HepG2 (cell line): ENCODE measurements at regions not wholly inside any gene's neighbourhood (a gene's known extent, or its start where the extent isn't known, plus 50 kb on each side); places are given as distances from the start of the nearest gene placed in this dataset.

Experiments
- ATAC-seq: fragments of 200-7000 bp; cut with Tn5 transposase; 3 replicates; pipeline ENCODE4 v1.9.1; 2020; ENCODE audit warnings: mild to moderate bottlenecking, moderate library complexity
- BruUV-seq: library from RNA; stranded (reverse); fragments of 400-500 nt; replicated peaks from 2 replicates; lab custom pipeline; 2021; lab: Mats Ljungman, UMichigan
- CTCF ChIA-PET: fragments of 300-600 bp; formaldehyde crosslinking; extraction: SDS; loops from one replicate; lab custom pipeline; 2021; ENCODE audit warnings: low total read pairs, inconsistent platforms, low intra/inter-chr PET ratio; lab: Yijun Ruan, JAX
- POLR2A ChIA-PET: fragments of 350-600 bp; sonication (Branson Sonifier 250); formaldehyde crosslinking; loops from one replicate; lab custom pipeline; 2020; ENCODE audit warnings: antibody characterized with exemption, inconsistent platforms; lab: Yijun Ruan, JAX
- DNase-seq: peaks from one replicate; pipeline ENCODE4 v3.0.0-alpha.2; 2015; ENCODE audit warnings: low spot score
- FAIRE-seq: peaks from 3 replicates; lab custom pipeline; 2011; peaks lifted over from hg19 to GRCh38; lab: Jason Lieb, UNC
- H2AFZ ChIP-seq: one replicate; pipeline ENCODE4 v1.6.1; 2011; ENCODE audit warnings: low read length, inconsistent platforms
- H3K27ac ChIP-seq: fragments of 300-600 bp; 3 replicates; pipeline ENCODE4 v1.8.0; 2011; ENCODE audit warnings: mixed run types, mild to moderate bottlenecking, mixed read lengths, low read length, inconsistent platforms; ENCODE audit not compliant: insufficient read depth; ENCODE audit errors: extremely low read length
- H3K27me3 ChIP-seq, 2 experiments: fragments of 200-600 bp in 1 of 2; 2 replicates in 1 of 2; 3 replicates in 1 of 2; pipeline versions ENCODE4 v1.6.0 to v1.8.0; 2011; ENCODE audit warnings: low read length in 2 of 2, mild to moderate bottlenecking in 2 of 2, moderate library complexity in 2 of 2, inconsistent platforms in 1 of 2; ENCODE audit not compliant: insufficient read depth in 2 of 2, control insufficient read depth in 1 of 2
- H3K36me3 ChIP-seq, 2 experiments: fragments of 200-600 bp in 1 of 2; replicated peaks in 1 of 2; 2 replicates in 1 of 2; 3 replicates in 1 of 2; pipeline versions ENCODE4 v1.5.1 to v1.8.0; 2011; ENCODE audit warnings: low read length in 2 of 2, inconsistent platforms in 1 of 2; ENCODE audit not compliant: insufficient read depth in 2 of 2, control insufficient read depth in 1 of 2
- H3K4me1 ChIP-seq: 2 replicates; pipeline ENCODE4 v1.5.1; 2012; ENCODE audit warnings: low read length, inconsistent platforms; ENCODE audit not compliant: insufficient read depth
- H3K4me2 ChIP-seq: 2 replicates; pipeline ENCODE4 v1.6.0; 2011; ENCODE audit warnings: low read depth, low read length, inconsistent platforms
- H3K4me3 ChIP-seq, 3 experiments: fragments of 200-600 bp in 1 of 3; sonication (generic), shearing (Covaris generic) in 1 of 3; replicated peaks in 1 of 3; 2 replicates each; pipeline ENCODE4 v1.5.1; 2011 to 2016; ENCODE audit warnings: low read length in 3 of 3, inconsistent platforms in 2 of 3, low read depth in 2 of 3, mild to moderate bottlenecking in 2 of 3, control low read depth in 1 of 3, mixed read lengths in 1 of 3; ENCODE audit not compliant: insufficient read depth in 1 of 3
- H3K79me2 ChIP-seq: one replicate; pipeline ENCODE4 v1.6.1; 2011; ENCODE audit warnings: low read length, inconsistent platforms; ENCODE audit not compliant: insufficient read depth
- H3K9ac ChIP-seq: 2 replicates; pipeline ENCODE4 v1.6.0; 2011; ENCODE audit warnings: mild to moderate bottlenecking, low read depth, low read length, inconsistent platforms; ENCODE audit not compliant: insufficient read depth
- H3K9me3 ChIP-seq: 2 replicates; pipeline ENCODE4 v1.5.1; 2012; ENCODE audit warnings: mild to moderate bottlenecking, low read length
- H4K20me1 ChIP-seq: 2 replicates; pipeline ENCODE4 v1.6.0; 2011; ENCODE audit warnings: inconsistent platforms, mild to moderate bottlenecking, low read length, moderate library complexity; ENCODE audit not compliant: insufficient read depth
- E2F2 ChIP-seq: sonication (generic); formaldehyde crosslinking; IDR thresholded peaks from 2 replicates; pipeline ENCODE4 v1.4.0; 2020; ENCODE audit warnings: missing genetic modification reagents, borderline replicate concordance
- ETV6 ChIP-seq: sonication (generic); formaldehyde crosslinking; conservative IDR thresholded peaks from 2 replicates; pipeline ENCODE4 v1.4.0; 2020; ENCODE audit warnings: missing genetic modification reagents
- KDM6A ChIP-seq: IDR thresholded peaks from 2 replicates; pipeline ENCODE4 v1.6.1; 2016; ENCODE audit warnings: low read depth
- RFX5 ChIP-seq: IDR thresholded peaks from 2 replicates; pipeline ENCODE4 v1.6.1; 2011; ENCODE audit warnings: low read depth, low read length, improper control_type of control experiment
- SIN3B ChIP-seq: fragments of 150-350 bp; IDR thresholded peaks from 2 replicates; pipeline ENCODE4 v1.6.1; 2014; ENCODE audit warnings: low read length
- ZBTB20 ChIP-seq: sonication (generic); formaldehyde crosslinking; IDR thresholded peaks from 2 replicates; pipeline ENCODE4 v1.8.1; 2023; ENCODE audit warnings: missing genetic modification reagents, low read depth, mild to moderate bottlenecking, borderline replicate concordance
- ZNF331 ChIP-seq: sonication (generic); formaldehyde crosslinking; IDR thresholded peaks from 2 replicates; pipeline ENCODE4 v1.4.0; 2020; ENCODE audit warnings: missing genetic modification reagents
- ZNF350 ChIP-seq: sonication (generic); formaldehyde crosslinking; IDR thresholded peaks from 2 replicates; pipeline ENCODE4 v1.4.0; 2020; ENCODE audit warnings: mild to moderate bottlenecking, low read depth, missing genetic modification reagents, borderline replicate concordance
- ZNF510 ChIP-seq: sonication (generic); formaldehyde crosslinking; IDR thresholded peaks from 2 replicates; pipeline ENCODE4 v1.4.0; 2020; ENCODE audit warnings: low read depth, mild to moderate bottlenecking, missing genetic modification reagents
- ZNF615 ChIP-seq: sonication (generic); formaldehyde crosslinking; IDR thresholded peaks from 2 replicates; pipeline ENCODE4 v1.5.0; 2020; ENCODE audit warnings: mild to moderate bottlenecking, missing genetic modification reagents, borderline replicate concordance
- ZNF644 ChIP-seq: IDR thresholded peaks from 2 replicates; pipeline ENCODE4 v1.6.1; 2016; ENCODE audit warnings: low read depth
- ZNF816 ChIP-seq: sonication (generic); formaldehyde crosslinking; IDR thresholded peaks from 2 replicates; pipeline ENCODE4 v1.8.0; 2022; ENCODE audit warnings: missing genetic modification reagents, mild to moderate bottlenecking, borderline replicate concordance
- WGBS: methylation state at CpG from one replicate; pipeline ENCODE4 v1.1.6; 2017; ENCODE audit warnings: low lambda C conversion rate; 5-methylcytosine and 5-hydroxymethylcytosine counted together
- in situ Hi-C: cut with HindIII; loops from 2 replicates; pipeline ENCODE4 v1.10.0; 2017; ENCODE audit warnings: low pct_unique_long_range_greater_than_20kb; ENCODE audit not compliant: extremely low pct_ligation_motif_present
- intact Hi-C: fragments of 100-400 bp; cut with micrococcal nuclease; formaldehyde crosslinking; loops from one replicate; pipeline ENCODE4 v1.10.0; 2022; ENCODE audit not compliant: unreplicated experiment
- TF ChIP-seq, protein P1 (sequence below): sonication (generic); formaldehyde crosslinking; IDR thresholded peaks from 2 replicates; pipeline ENCODE4 v1.5.0; 2020; ENCODE audit warnings: mild to moderate bottlenecking, missing genetic modification reagents
- TF ChIP-seq, protein P2 (sequence below): sonication (generic); formaldehyde crosslinking; IDR thresholded peaks from 2 replicates; pipeline ENCODE4; 2020; ENCODE audit warnings: missing genetic modification reagents, mild to moderate bottlenecking, borderline replicate concordance

DNA sequence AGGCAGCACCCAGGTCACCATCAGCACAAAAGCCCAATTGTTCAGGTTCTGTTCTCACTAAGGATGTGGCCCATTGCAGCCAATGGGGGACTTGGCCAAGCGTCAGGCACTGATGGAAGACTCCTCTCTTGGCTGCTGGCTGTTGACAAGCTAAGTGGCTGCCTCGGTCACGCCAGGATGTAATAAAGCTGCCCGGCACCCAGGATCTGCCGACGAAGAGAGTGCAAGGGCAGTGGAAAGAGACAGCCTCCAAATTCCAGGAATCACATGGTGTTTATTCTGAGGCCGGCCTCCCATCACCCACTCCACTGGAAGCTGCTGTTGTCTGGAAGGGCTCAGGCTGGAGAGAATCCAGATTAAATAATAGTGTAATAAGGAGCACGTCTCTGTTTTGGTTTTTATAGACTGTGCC is 451.8 kb upstream of the TBX3 start (continued):
- TF ChIP-seq, protein P1, sequence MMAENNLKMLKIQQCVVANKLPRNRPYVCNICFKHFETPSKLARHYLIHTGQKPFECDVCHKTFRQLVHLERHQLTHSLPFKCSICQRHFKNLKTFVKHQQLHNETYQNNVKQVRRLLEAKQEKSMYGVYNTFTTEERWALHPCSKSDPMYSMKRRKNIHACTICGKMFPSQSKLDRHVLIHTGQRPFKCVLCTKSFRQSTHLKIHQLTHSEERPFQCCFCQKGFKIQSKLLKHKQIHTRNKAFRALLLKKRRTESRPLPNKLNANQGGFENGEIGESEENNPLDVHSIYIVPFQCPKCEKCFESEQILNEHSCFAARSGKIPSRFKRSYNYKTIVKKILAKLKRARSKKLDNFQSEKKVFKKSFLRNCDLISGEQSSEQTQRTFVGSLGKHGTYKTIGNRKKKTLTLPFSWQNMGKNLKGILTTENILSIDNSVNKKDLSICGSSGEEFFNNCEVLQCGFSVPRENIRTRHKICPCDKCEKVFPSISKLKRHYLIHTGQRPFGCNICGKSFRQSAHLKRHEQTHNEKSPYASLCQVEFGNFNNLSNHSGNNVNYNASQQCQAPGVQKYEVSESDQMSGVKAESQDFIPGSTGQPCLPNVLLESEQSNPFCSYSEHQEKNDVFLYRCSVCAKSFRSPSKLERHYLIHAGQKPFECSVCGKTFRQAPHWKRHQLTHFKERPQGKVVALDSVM: 0 out of 2 replicates have a peak, but pooled peaks have one; percentile 25
- TF ChIP-seq ZNF816 (CRISPR knock-in tag): no peak

GRCh38 chr12:115134298-115134697 is 450.3 kb upstream of the TBX3 start:
- ATAC-seq (no peak), FAIRE-seq (no peak)
- Histone ChIP-seq H3K4me2 (no peak overlapping the region), H3K79me2 (no peaks in the 10 kb centered on the region), H3K27me3 (no peaks in the 10 kb centered on the region; a peak in 1 of 5 replicates), H3K27ac (no peak overlapping the region), H4K20me1 (no peaks in the 10 kb centered on the region), H3K4me3 (no peak overlapping the region), H3K4me1 (peaks cover 5% of the 10 kb centered on the region), H3K9me3 (no peaks in the 10 kb centered on the region), H3K9ac (no peak overlapping the region), H3K36me3 (no peaks in the 10 kb centered on the region)
- ChIA-PET POLR2A (no interaction called here), CTCF (no interaction called here)
- intact Hi-C loops (no loop called here), in situ Hi-C loops (no loop called here)
- WGBS: 6% methylated on average over 1 of the region's 1 CpG
- no TSS peak for BruUV-seq
- TF ChIP-seq RFX5 (0 out of 2 replicates have a peak, but pooled peaks have one; percentile 12), ETV6 (CRISPR knock-in tag) (no peak), ZNF331 (CRISPR knock-in tag) (peak; percentile 97), ZNF510 (CRISPR knock-in tag) (no peak), E2F2 (CRISPR knock-in tag) (no peak), KDM6A (CRISPR knock-in tag) (no peak), ZNF644 (CRISPR knock-in tag) (no peak), ZNF615 (CRISPR knock-in tag) (no peak), ZBTB20 (CRISPR knock-in tag) (no peak), ZNF350 (no peak), SIN3B (no peak)
- TF ChIP-seq, protein P2, sequence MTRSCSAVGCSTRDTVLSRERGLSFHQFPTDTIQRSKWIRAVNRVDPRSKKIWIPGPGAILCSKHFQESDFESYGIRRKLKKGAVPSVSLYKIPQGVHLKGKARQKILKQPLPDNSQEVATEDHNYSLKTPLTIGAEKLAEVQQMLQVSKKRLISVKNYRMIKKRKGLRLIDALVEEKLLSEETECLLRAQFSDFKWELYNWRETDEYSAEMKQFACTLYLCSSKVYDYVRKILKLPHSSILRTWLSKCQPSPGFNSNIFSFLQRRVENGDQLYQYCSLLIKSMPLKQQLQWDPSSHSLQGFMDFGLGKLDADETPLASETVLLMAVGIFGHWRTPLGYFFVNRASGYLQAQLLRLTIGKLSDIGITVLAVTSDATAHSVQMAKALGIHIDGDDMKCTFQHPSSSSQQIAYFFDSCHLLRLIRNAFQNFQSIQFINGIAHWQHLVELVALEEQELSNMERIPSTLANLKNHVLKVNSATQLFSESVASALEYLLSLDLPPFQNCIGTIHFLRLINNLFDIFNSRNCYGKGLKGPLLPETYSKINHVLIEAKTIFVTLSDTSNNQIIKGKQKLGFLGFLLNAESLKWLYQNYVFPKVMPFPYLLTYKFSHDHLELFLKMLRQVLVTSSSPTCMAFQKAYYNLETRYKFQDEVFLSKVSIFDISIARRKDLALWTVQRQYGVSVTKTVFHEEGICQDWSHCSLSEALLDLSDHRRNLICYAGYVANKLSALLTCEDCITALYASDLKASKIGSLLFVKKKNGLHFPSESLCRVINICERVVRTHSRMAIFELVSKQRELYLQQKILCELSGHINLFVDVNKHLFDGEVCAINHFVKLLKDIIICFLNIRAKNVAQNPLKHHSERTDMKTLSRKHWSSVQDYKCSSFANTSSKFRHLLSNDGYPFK (CRISPR knock-in tag): no peak
- TF ChIP-seq, all 625 proteins: peak for 2
- no peak for DNase-seq
- H2AFZ ChIP-seq: no peak overlapping the region
